GM23338 (cell line): ENCODE measurements at regions not wholly inside any gene's neighbourhood (a gene's known extent, or its start where the extent isn't known, plus 50 kb on each side); places are given as distances from the start of the nearest gene placed in this dataset.
A peak's percentile ranks its signal among the peaks of the same experiment; 100 is the strongest.

ENCODE experiments used
- ATAC-seq: fragments of 200-7000 bp; cut with Tn5 transposase; 3 replicates; pipeline ENCODE4 v1.9.1; 2020
- DNase-seq: peaks from one replicate; pipeline ENCODE4 v3.0.0-alpha.2; 2015; ENCODE audit warnings: low spot score
- H2AFZ ChIP-seq: fragments of 200-600 bp; sonication (generic); 2 replicates; pipeline ENCODE4 v1.8.0; 2016; ENCODE audit warnings: antibody characterized with exemption, mild to moderate bottlenecking, moderate library complexity
- H3F3A ChIP-seq: fragments of 200-600 bp; sonication (generic); replicated peaks from 2 replicates; pipeline ENCODE4 v1.8.0; 2017; ENCODE audit warnings: antibody characterized with exemption, mixed run types, low read depth
- H3K27ac ChIP-seq: fragments of 200-600 bp; sonication (generic); 2 replicates; pipeline ENCODE4 v1.6.1; 2016; ENCODE audit warnings: low read depth
- H3K27me3 ChIP-seq: fragments of 200-600 bp; sonication (generic); 2 replicates; pipeline ENCODE4 v1.8.0; 2016; ENCODE audit warnings: mild to moderate bottlenecking, mixed run types, moderate library complexity; ENCODE audit not compliant: insufficient read depth
- H3K36me3 ChIP-seq: fragments of 200-600 bp; sonication (generic); 2 replicates; pipeline ENCODE4 v1.8.0; 2016; ENCODE audit warnings: mild to moderate bottlenecking; ENCODE audit not compliant: insufficient read depth
- H3K4me1 ChIP-seq: fragments of 200-600 bp; sonication (generic); 2 replicates; pipeline ENCODE4 v1.8.0; 2016; ENCODE audit warnings: mild to moderate bottlenecking, moderate library complexity; ENCODE audit not compliant: insufficient read depth
- H3K4me2 ChIP-seq: fragments of 200-600 bp; sonication (generic); 2 replicates; pipeline ENCODE4 v1.7.1; 2017; ENCODE audit warnings: mixed run types
- H3K4me3 ChIP-seq: fragments of 200-600 bp; sonication (generic); 2 replicates; pipeline ENCODE4 v1.6.1; 2016; ENCODE audit warnings: mixed run types
- H3K79me2 ChIP-seq: fragments of 200-600 bp; sonication (generic); replicated peaks from 2 replicates; pipeline ENCODE4 v1.8.0; 2017; ENCODE audit warnings: mild to moderate bottlenecking; ENCODE audit not compliant: insufficient read depth
- H3K9me2 ChIP-seq: fragments of 200-600 bp; sonication (generic); 2 replicates; pipeline ENCODE4 v1.8.0; 2017; ENCODE audit not compliant: insufficient read depth
- H4K20me1 ChIP-seq: fragments of 200-600 bp; sonication (generic); replicated peaks from 2 replicates; pipeline ENCODE4 v1.8.0; 2017; ENCODE audit warnings: mild to moderate bottlenecking; ENCODE audit not compliant: insufficient read depth
- H3K27ac Mint-ChIP-seq: 2 replicates; pipeline ENCODE4 v1.8.0; 2020; ENCODE audit warnings: inconsistent platforms, mild to moderate bottlenecking, moderate library complexity, mixed read lengths
- H3K27me3 Mint-ChIP-seq: 3 replicates; pipeline ENCODE4 v1.8.0; 2022; ENCODE audit warnings: low read depth, mild to moderate bottlenecking, moderate library complexity, mixed read lengths, inconsistent platforms; ENCODE audit not compliant: insufficient read depth, poor library complexity
- H3K36me3 Mint-ChIP-seq: 3 replicates; pipeline ENCODE4 v1.8.0; 2021; ENCODE audit warnings: low read depth, mild to moderate bottlenecking, inconsistent platforms, moderate library complexity, mixed read lengths
- H3K4me1 Mint-ChIP-seq: 3 replicates; pipeline ENCODE4 v1.8.0; 2020; ENCODE audit warnings: mild to moderate bottlenecking, inconsistent platforms, mixed read lengths
- H3K4me3 Mint-ChIP-seq: 3 replicates; pipeline ENCODE4 v1.8.0; 2021; ENCODE audit warnings: moderate library complexity, mild to moderate bottlenecking, inconsistent platforms, mixed read lengths
- H3K9me3 Mint-ChIP-seq: 3 replicates; pipeline ENCODE4 v1.8.0; 2020; ENCODE audit warnings: moderate library complexity, mild to moderate bottlenecking, inconsistent platforms, mixed read lengths
- CTCF ChIP-seq, 2 experiments: fragments of 200-600 bp in 1 of 2; sonication (generic) in 1 of 2; conservative IDR thresholded peaks; 2 replicates each; pipeline versions ENCODE4 v1.5.1 to v1.6.1; 2016 to 2017; ENCODE audit warnings: antibody characterized with exemption in 2 of 2, low read depth in 2 of 2, mild to moderate bottlenecking in 2 of 2, moderate library complexity in 1 of 2
- ETS1 ChIP-seq: IDR thresholded peaks from 2 replicates; pipeline ENCODE4 v1.6.1; 2016; ENCODE audit warnings: antibody characterized with exemption
- EZH2 ChIP-seq: fragments of 200-600 bp; sonication (generic); IDR thresholded peaks from one replicate; pipeline ENCODE4 v1.8.0; 2017; ENCODE audit warnings: antibody characterized with exemption, mild to moderate bottlenecking, low read depth; ENCODE audit not compliant: unreplicated experiment
- EZH2phosphoT487 ChIP-seq: fragments of 200-600 bp; sonication (generic); IDR thresholded peaks from one replicate; pipeline ENCODE4 v1.8.1; 2018; ENCODE audit warnings: antibody characterized with exemption; ENCODE audit not compliant: unreplicated experiment
- NANOG ChIP-seq: IDR thresholded peaks from 2 replicates; pipeline ENCODE4 v1.6.1; 2016; ENCODE audit warnings: antibody characterized with exemption, borderline replicate concordance
- POLR2AphosphoS5 ChIP-seq: IDR thresholded peaks from 2 replicates; pipeline ENCODE4 v1.6.1; 2016; ENCODE audit warnings: antibody characterized with exemption, low read depth
- REST ChIP-seq: IDR thresholded peaks from one replicate; pipeline ENCODE4 v1.6.1; 2018; ENCODE audit warnings: antibody characterized with exemption; ENCODE audit not compliant: unreplicated experiment
- STAT1 ChIP-seq: IDR thresholded peaks from one replicate; pipeline ENCODE4 v1.6.1; 2016; ENCODE audit warnings: antibody characterized with exemption; ENCODE audit not compliant: unreplicated experiment
- ZNF331 ChIP-seq: fragments of 250-450 bp; sonication (Bioruptor Pico); IDR thresholded peaks from 2 replicates; pipeline ENCODE4 v1.5.0; 2020; ENCODE audit warnings: low read depth, mild to moderate bottlenecking, moderate library complexity

GRCh38 chr1:8184301-8184700 is 133.6 kb upstream of the SLC45A1 start:
- no peaks in the 10 kb centered on the region for H3K79me2 ChIP-seq
- no peaks in the 10 kb centered on the region for H3F3A ChIP-seq
- no peaks in the 10 kb centered on the region for H3K36me3 ChIP-seq
- TF ChIP-seq ETS1 (no peak), ZNF331 (CRISPR knock-in tag) (no peak), EZH2 (no peak)
- Mint-ChIP-seq H3K27me3 (peaks cover 2% of the 10 kb centered on the region), H3K4me3 (no peak overlapping the region), H3K36me3 (peaks cover 5% of the 10 kb centered on the region; the same call in 2 of the 3 replicates), H3K9me3 (peaks cover 6% of the 10 kb centered on the region), H3K4me1 (no peaks in the 10 kb centered on the region; the same call in 1 of the 3 replicates), H3K27ac (no peak overlapping the region)
- no peak overlapping the region for H3K4me3 ChIP-seq
- no peaks in the 10 kb centered on the region for H3K27me3 ChIP-seq
- H2AFZ ChIP-seq = peak overlapping the region; percentile 43; the same call in 1 of the 2 replicates
- no peak for ATAC-seq
- no peak overlapping the region for H3K4me2 ChIP-seq
- H3K27ac ChIP-seq = no peak overlapping the region
- H3K9me2 ChIP-seq = no peaks in the 10 kb centered on the region
- no peak for DNase-seq
- H3K4me1 ChIP-seq = no peaks in the 10 kb centered on the region
- H4K20me1 ChIP-seq = no peaks in the 10 kb centered on the region

- Mint-ChIP-seq H3K27ac (no peak overlapping the region), H3K36me3 (peaks cover 12% of the 10 kb centered on the region; the same call in 2 of the 3 replicates), H3K27me3 (peaks cover 2% of the 10 kb centered on the region), H3K4me3 (no peak overlapping the region), H3K4me1 (no peaks in the 10 kb centered on the region; the same call in 1 of the 3 replicates), H3K9me3 (peaks cover 16% of the 10 kb centered on the region)
- Histone ChIP-seq H3K4me2 (no peak overlapping the region), H3K9me2 (no peaks in the 10 kb centered on the region), H3K27ac (no peak overlapping the region), H2AFZ (peak overlapping the region; percentile 77; the same call in 1 of the 2 replicates), H4K20me1 (no peaks in the 10 kb centered on the region), H3K79me2 (no peaks in the 10 kb centered on the region), H3K27me3 (no peaks in the 10 kb centered on the region), H3F3A (no peaks in the 10 kb centered on the region), H3K4me3 (no peak overlapping the region), H3K4me1 (no peaks in the 10 kb centered on the region), H3K36me3 (no peaks in the 10 kb centered on the region)
- no peak for ATAC-seq
- DNase-seq = no peak
- TF ChIP-seq NANOG = no peak
- no peak for TF ChIP-seq EZH2
- no peak for TF ChIP-seq REST
- TF ChIP-seq EZH2phosphoT487 = no peak
- no peak for TF ChIP-seq POLR2AphosphoS5
- no peak for TF ChIP-seq CTCF (conservative IDR thresholded peaks at IDR 0.05; ENCODE audit: low read depth in 2 of 2)
- TF ChIP-seq ETS1 = no peak
- TF ChIP-seq STAT1 = no peak
Observed at GRCh38 chr1:8182034-8182761, 135.7 kb upstream of the SLC45A1 start.
